Stimulated activated CD4-positive, alpha-beta T cell treated with anti-CD3 and anti-CD28 coated beads, Interleukin-12 subunit alpha, Interleukin-12 subunit beta, amount 100 ng/mL, for 4 hours (primary cell): ENCODE measurements at regions not wholly inside any gene's neighbourhood (a gene's known extent, or its start where the extent isn't known, plus 50 kb on each side); places are given as distances from the start of the nearest gene placed in this dataset.
"Not testable (repeated sequence)": the region's sequence is repeated elsewhere in the genome, so short reads cannot be mapped to it uniquely, and the experiment has no call there.

Source experiments
- DNase-seq: peaks from one replicate; pipeline ENCODE4 v3.0.0-alpha.2; 2020

DNA sequence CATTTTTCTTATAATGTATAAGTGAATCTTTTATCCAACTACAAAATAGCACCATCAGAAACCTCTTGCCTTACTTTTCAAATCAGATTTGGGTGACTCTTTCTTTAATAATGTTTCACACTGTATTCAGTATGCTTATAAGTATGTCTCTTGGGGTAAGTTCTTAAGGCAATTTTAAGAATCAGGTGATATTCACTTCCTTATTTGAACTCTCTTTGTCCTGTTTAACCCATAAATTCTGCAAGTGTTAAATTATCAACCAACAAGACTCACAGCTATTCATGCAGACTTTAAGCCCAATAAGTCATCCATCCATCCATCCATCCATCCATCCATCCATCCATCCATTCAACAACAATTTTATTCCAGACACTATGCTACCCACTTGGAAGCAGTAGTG lies 142.7 kb upstream of the FBXL17 start:
- DNase-seq = no peak

DNA sequence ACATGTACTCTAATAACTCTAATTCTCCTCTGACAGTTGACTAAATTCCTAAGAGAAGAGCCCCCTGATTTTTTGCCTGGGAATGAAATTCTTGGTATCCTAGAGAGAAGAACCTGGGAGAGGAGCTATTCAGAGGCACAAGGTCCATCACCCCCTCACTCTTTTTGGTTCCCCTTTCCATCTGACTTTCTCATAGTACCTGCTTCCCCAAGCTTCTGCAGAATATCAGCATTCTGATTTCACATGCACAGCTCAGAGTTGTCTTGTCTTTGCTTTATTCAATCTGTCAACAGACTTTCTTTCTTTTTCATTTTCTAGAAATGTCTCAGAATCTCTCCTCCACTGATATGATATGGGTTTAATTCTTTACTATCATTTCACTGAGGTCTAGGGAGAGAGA lies 141.5 kb upstream of the FBXL17 start:
- DNase-seq = no peak

DNA sequence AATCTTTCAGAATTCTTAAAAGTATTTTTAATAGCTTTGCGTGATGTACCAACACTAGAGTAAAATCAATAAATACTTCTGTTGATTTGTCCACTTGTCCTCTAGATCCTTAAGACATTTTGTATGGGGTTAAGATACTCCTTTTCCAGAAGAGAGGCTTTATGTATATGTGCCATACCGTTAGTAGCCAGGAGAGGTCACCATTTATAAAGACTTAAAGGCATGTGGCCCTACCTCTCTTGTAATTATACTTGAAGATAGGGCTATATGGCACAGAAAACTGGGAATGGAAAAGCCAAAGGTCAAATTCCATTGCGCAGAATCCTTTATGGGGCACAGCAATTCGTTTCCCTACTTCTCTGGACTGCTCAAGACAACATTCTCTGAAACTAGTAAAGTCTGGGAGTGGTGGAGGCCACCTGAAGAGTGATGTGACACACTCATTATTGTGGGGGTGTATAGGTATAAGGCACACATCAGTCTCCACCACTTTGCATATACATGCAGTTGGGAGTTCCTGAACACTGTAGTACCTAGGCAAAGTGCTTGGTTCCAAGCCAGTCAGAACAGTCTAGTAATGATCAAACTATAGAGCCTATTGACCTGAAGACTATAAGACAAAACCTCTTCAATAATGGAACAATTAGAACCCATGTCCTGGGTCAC lies 140.1 kb upstream of the FBXL17 start:
- no peak for DNase-seq

DNA sequence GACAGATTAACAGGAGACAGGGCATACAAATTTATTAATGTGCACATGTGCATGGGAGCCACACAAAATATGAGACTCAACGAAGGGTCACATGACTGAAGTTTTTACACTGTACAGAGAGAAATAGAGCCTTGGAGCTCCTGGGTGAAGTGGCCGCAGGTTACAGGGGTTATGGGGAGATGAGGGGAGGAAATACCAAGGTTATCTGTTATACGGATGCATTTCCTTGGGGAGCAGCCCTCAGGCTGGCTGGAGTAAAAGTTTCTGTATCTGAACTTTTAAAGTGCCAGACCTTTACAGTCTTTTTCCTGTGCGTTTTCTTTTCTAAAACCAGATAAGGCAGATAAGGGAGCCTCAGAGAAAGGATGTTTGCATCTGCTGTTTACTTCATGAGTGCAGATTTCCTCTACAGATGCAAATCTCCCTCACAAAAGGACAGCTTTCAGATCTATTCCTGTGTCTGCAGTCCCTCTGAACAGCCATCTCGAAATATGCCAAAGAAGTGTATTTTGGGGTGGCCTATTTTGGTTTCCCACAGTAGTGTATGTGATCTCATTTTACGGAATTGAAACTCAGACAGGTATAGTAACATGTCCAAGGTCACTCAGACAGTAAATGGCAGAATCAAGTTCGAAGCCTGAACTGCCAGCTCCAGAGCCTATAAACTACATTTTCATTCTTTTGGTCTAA lies 139.3 kb upstream of the FBXL17 start:
- no peak for DNase-seq

DNA sequence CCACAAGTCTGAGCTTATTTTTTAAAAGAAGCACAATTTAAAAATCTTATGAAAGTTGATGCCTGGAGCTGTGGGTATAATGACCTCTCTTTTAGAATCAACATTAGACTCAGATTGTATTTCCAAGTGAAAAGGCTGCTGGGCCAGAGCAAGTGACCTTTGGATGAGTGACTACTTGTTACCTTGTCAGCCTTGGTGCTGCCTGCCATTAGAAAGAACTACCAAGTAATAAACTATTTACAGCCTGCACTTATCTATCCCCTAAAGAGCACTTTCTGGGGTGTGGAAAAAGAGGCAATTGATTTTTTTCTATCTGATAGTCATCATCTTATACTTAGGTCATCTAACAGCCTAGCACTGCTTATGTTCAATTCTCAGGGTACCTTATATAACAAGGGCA lies 134.9 kb upstream of the FBXL17 start:
- no peak for DNase-seq

DNA sequence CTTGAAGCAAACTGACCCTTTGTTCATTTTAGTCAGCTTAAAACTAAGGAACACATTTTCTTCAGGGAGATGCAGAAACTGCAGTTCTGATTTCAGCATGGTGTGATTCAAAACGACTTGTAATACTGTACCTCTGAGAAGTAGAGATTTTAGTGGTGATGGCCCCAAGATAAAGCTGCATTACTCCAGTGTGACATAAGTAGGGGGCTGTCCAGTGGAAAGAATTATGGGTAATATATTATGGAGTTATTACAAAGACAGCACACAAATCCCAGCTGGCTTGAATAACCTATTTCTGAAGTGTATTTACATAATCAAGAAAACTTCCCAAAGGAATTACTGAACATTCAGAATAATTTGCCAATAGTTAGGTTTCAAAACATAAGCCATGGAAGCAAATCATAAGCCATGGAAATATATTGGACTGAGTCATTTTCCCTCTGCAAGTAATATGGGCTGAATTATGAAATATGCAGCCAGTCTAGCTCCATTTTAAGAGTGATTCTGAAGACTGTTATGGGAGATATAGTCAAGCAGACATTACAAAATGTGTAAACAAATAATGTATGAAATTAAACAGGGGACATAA lies 133.7 kb upstream of the FBXL17 start:
- no peak for DNase-seq

DNA sequence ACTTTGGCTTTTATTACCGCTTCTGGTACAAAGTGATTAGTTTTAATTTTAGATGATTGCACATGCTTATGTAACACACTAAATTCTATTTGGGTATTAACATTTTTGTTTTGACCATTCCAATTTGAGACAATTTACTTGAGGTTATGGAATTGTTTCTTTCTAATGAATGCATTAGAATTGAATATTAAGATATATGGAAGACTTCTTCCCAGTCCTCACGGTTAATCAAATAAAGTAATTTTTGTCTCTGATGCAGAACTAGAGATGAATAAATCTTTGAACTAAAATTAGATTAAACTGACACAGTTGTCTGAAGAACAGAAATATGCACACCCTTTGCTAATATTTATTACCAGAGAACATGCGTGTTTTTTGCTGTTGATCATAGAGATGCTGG lies 127.1 kb upstream of the FBXL17 start:
- DNase-seq = no peak

DNA sequence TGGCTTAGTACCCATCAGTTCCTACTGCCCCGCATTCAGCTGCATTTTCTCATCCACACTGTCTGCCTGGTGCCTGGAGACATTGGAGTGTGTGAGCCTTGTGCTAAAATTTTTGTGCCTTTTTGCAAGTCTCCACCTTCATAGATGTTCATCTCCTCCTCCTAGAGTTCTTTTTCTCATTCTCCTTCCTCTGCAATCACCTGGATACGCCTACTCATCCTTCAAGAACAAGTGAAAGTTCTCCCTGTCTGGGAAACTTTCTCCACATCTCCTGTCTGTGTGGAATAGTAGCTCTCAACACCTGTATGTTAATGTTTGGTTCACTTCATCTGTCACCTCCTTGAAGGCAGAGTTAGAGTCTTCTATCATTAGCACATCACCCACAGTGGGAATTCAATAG lies 125.7 kb upstream of the FBXL17 start:
- DNase-seq = no peak

DNA sequence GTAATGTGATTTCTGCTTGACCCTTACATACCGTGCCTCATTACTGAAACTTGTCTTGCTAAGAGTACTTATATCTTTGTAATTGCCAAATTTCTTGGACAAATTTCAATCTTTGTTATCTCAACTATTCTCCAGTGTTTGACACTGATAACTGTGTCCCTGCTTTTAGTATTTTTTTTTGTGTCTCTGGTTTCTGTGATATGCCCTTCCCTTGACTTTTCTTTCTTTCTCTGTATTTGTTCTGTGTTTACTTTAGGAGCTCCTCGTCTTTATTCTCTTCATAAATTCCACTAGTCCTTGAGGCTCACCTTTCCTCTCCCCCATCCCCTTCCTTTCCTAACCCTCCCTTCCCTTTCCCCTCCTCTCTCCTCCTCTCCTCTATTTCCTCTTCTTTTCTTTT lies 123.7 kb upstream of the FBXL17 start:
- no peak for DNase-seq

DNA sequence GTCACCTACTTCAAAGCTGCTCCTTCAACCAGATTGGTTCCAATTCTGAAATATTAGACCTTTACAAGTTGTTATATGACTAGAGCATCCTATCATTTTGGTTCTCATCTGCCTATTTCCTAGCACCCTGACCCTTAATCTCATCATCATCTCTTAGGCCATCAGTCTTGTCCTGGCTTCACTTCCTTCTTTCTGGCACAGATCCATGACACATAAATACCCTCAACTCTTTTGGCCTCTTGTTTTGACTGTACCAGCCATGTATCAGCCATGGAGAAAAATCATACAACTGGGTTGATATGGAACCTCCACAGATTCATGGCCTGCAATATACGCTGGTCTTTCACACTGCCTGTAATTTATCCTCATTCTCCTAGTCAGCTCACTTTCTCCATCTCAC lies 123.1 kb upstream of the FBXL17 start:
- DNase-seq = no peak

DNA sequence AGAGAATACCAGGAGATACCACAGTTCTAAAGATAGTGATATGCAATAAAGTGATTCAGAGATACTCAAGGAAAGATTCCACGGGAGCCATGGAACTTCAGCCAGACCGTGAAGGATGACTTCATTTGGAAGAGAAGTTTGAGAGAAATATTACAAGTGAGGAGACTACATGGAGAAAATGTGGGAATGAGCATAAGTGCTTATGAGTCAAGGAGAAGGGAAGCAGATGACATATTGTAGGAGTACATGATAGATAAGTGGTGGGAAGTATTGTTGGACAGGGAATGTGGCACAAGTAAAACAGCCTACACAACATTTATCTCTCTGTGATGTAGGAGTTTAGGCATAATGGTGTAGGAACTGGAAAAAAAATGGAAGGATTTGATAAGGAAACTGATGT lies 122.1 kb upstream of the FBXL17 start:
- DNase-seq = no peak

DNA sequence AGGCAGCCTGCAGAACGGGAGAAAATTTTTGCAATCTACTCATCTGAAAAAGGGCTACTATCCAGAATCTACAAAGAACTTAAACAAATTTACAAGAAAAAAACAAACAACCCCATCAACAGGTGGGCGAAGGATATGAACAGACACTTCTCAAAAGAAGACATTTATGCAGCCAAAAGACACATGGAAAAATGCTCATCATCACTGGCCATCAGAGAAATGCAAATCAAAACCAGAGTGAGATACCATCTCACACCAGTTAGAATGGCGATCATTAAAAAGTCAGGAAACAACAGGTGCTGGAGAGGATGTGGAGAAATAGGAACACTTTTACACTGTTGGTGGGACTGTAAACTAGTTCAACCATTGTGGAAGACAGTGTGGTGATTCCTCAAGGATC lies 113.7 kb upstream of the FBXL17 start:
- DNase-seq = not testable (repeated sequence)

DNA sequence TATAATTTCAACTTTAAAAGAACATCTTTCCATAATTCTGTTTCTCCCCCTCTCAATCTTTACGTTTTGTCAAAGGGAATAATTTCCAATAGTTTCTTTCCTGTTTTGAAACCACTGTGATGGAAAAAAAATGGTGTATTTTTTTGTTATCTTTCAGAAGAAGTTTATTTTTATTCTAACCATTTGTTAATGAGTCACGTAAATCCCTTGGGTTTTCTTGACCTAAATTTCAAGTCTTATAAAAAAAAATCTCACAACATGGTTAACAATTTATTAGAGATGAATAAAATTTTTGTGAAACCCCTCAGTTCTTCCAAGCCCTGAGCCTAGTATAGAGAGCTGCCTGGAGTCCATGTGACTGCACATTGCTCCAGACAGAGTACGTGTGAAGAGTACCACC lies 106.1 kb upstream of the FBXL17 start:
- no peak for DNase-seq

DNA sequence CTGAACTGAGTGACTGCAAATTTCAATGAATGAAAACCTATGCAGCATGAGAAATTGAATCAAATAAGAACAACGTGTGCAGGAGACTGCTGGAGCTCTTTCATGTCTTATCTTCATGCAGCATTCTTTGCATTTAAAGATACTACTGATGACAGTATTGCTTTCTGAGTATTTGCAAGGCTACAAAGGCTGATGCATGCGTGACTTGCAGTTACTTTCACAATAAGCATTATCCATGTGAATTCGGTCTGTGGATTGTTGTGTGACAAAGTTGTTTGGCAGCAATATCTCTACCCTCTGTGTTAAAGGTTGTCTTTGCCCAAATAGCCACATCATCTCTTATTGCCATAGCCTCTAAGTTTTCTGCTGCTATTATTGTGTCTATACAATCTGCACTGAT lies 102.1 kb upstream of the FBXL17 start:
- no peak for DNase-seq

DNA sequence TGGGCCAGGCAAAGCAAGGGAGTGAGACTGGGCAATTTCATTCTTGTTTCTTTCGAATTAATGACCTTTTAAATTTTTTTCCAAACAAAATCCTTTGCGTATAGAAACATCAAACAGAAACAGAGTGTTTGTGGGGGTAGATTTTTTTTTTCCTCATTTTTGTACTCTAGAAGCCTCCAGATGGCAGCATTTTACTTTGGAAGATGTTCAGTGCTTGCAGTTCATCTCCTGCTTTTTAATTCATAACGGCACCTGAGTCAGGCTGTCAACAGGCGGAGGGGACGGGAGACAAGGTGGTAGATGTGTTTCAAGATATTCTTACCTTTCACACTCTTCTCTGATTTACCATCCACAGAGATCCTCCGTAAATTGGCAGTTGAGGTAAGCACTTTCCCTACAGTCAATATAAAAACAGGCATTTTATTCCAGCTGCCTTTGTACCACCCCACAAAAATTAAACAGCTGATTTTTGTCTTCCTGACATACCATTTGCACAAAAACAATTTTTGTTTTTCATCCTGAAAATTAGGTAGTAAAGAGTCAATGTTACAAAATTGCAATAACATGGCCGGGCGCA lies 99.5 kb upstream of the FBXL17 start:
- no peak for DNase-seq

DNA sequence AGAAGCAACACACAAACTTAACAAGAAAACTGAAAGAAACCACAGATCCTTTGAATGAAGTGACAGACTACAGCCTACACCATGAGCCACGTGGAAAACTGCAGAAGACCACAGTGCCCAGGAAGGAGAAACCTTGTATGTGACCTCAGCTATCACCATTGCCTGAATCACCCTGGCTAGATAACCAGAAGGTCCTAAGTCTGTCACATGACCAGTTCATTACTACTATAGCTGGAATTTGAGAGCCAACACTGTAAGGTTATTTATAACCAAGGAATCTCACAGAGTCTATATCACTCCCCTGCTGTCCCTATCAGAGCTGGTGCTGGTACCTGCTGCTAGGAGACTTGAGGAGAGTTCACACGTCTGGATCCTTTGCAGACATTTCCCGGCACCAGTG lies 90.3 kb upstream of the FBXL17 start:
- DNase-seq = no peak

DNA sequence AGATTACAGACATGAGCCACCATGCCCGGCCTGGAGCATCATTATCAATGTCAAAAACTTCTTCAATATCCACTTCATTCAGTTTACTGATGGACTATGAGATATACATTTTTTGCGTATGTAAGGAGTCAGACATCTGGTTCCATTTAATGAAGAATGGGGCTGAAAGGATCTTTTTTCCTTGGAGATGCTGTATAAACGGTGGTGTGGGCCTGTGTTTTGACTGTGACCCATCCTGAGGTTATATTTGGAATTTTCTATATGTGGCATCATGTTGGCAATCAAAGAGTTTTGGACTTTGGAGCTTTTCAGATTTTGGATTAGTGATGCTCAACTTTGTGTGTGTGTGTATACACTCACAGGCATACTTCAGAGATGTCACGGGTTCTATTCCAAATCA lies 85.7 kb upstream of the FBXL17 start:
- no peak for DNase-seq

DNA sequence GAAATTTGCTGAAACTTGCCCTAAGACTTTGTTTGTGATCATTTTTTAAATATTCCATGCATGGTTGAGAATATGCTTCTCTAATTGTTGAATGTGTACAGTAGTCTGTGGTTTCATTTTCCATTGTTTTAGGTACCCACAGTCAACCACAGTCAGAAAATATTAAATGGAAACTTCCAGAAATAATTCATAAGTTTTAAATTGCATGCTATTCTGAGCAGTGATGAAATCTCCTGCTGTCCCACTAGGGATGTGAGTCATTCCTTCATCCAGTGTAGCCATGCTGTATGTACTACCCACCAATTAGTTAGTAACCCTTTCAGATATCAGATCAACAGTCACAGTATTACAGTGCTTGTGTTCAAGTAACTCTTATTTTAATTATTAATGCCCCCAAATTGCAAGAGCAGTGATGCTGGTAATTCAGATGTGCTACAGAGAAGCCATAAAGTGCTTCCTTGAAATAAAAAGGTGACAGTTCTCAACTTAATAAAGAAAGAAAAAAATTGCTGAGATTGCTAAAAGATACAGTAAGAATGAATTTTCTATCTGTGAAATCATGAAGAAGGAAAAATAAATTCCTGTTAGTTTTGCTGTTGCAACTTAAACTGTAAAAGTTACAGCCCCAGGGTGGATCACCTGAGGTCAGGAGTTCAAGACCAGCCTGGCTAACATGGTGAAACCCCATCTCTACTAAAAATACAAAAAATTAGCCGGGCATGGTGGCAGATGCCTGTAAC lies 79.9 kb upstream of the FBXL17 start:
- DNase-seq = no peak

DNA sequence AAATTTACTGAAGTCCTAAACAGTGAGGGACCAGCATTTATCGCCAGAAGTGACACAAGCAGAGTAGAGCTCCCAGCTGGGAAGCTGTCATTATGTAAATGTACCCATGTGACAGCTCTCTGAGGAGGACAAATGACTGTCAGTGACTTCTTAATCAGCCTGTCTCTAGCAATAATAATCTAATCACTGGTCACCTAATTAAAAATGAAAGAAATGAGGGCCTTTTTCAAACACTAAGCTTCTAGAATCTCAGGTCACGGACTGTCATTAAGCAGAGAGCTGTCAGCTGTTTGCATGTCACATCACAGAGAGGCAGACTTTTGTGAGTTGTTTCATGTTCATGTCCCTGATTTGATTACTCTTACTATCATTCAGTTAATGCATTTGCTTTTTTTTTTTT lies 77.9 kb upstream of the FBXL17 start:
- no peak for DNase-seq

DNA sequence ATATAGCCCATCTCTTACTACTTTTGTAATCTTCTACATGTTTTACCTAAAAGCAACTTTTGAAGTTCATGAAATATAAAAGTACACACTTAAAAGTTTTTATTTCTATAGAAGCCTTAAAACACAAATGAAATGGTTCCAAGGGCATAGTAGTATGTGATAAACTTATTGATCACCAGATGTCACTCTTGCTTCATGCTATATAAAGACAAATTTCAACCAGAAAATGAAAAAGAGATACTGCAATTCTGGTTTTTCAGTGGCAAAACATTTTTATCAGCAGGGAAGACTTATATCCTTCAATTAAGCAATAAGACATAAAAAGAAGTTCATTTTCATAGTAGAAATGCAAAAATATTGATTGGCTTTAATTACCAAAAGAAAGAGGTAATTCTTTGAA lies 69.4 kb upstream of the FBXL17 start:
- DNase-seq = no peak

DNA sequence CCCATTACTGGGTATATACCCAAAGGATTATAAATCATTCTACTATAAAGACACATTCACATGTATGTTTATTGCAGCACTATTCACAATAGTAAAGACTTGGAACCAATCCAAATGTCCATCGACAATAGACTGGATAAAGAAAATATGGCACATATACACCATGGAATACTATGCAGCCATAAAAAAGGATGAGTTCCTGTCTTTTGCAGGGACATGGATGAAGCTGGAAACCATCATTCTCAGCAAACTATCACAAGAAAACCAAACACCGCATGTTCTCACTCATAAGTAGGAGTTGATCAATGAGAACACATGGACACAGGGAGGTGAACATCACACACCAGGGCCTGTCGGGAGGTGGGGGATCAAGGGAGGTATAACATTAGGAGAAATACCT lies 62.2 kb upstream of the FBXL17 start:
- DNase-seq = not testable (repeated sequence)

DNA sequence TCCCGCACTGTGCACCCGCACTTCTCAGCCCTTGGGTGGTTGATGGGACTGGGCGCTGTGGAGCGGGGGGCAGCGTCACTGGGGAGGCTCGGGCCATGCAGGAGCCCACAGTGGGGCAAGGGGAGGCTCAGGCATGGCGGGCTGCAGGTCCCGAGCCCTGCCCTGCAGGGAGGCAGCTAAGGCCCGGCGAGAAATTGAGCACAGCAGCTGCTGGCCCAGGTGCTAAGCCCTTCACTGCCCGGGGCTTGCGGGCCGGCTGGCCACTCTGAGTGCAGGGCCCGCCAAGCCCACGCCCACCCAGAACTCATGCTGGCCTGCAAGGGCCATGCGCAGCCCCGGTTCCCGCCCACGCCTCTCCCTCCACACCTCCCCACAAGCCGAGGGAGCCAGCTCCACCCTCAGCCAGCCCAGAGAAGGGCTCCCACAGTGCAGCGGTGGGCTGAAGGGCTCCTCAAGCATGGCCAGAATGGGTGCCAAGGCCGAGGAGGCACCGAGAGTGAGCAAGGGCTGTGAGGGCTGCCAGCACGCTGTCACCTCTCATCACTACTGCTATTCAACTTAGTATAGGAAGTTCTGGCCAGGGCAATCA lies 60.3 kb upstream of the FBXL17 start:
- not testable (repeated sequence) for DNase-seq

DNA sequence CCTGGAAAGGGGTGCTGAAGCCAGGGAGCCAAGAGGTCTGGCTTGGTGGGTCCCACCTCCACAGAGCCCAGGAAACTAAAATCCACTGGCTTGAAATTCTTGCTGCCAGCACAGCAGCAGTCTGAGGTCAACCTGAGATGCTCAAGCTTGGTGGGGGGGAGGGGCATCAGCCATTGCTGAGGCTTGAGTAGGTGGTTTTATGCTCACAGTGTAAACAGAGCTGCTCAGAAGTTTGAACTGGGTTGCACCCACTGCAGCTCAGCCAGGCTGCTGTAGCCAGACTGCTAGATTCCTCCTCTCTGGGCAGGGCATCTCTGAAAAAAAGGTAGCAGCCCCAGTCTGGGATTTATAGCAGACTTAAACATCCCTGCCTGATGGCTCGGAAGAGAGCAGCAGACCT lies 55.5 kb upstream of the FBXL17 start:
- DNase-seq = no peak
